ENCODE measurements at regions not wholly inside any gene's neighbourhood (a gene's known extent, or its start where the extent isn't known, plus 50 kb on each side); places are given as distances from the start of the nearest gene placed in this dataset.

DNA sequence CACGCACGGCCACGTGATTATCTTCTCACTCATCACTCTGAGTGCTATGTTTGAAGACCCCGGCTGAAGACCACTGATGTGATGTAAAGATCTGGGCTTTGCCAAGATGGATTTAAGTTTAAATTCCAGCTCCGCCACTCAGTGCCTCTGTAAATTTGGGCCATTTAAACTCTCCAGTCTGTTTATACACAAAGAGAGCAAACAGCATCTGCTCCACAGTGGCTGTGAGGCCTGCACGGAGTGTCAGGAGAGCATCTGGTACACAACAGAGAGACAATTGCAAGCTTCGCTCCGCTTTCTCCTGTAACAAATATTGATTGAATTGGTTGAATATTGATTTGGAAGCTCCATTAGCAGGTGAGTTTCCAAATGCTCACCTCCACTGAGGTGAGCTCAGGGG, 80.5 kb upstream of the FRMD1 start:
- 77 to 83% methylated on average over 7 to 8 of the region's 8 CpGs for WGBS, 2 donors (ENCODE audit: low coverage in 1 of 2)
- Histone ChIP-seq H3K4me1 (peaks cover 10 to 59% (median 35%) of the 10 kb centered on the region in 4 donors), H3K9me3 (no peaks in the 10 kb centered on the region), H3K4me3 (no peak overlapping the region), H3K36me3 (no peaks in the 10 kb centered on the region), H3K27ac (no peak overlapping the region), H3K27me3 (no peaks in the 10 kb centered on the region)
- TF ChIP-seq EP300 (IDR thresholded peaks at IDR 0.05; ENCODE audit: low read depth) (no peak), POLR2AphosphoS5 (IDR thresholded peaks at IDR 0.05) (no peak), POLR2A (IDR thresholded peaks at IDR 0.05) (no peak), CTCF (IDR thresholded peaks at IDR 0.05) (no peak)
- in situ Hi-C loops (cut with MboI; ENCODE audit: low pct_ligation_motif_present in 1 of 4, low pct_unique_long_range_greater_than_20kb in 1 of 4, low sequenced_read_pairs in 3 of 4) (loop anchor here in 2 of 4 donors (10.0 to 25.0 kb wide), 3 partner anchors 195 to 728 kb away; no protein-coding TSS in a partner anchor), intact Hi-C loops (cut with DNase I; ENCODE audit: low total_unique reads) (no loop called here)
- no peak for DNase-seq

DNA sequence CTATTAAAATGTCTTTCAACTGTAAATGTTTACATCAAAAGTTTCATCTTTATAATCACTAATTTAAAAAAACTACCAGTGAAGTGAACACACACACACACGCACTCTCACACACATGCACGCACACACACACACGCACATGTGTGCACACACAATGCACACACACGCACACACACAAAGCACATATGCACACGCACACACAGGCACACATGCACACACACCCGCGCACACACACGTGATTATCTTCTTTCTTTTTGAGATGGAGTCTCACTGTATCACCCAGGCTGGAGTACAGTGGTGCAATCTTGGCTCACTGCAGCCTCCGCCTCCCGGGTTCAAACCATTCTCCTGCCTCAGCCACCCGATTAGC, 80.0 kb upstream of the FRMD1 start:
- no peak for TF ChIP-seq EP300 (IDR thresholded peaks at IDR 0.05; ENCODE audit: low read depth)
- TF ChIP-seq CTCF (IDR thresholded peaks at IDR 0.05) = no peak
- no peak for TF ChIP-seq POLR2AphosphoS5 (IDR thresholded peaks at IDR 0.05)
- TF ChIP-seq POLR2A (IDR thresholded peaks at IDR 0.05) = no peak
- no peaks in the 10 kb centered on the region for H3K9me3 ChIP-seq
- WGBS, 2 donors (ENCODE audit: low coverage in 1 of 2) = 87 to 91% methylated on average over 10 to 11 of the region's 11 CpGs
- no peaks in the 10 kb centered on the region for H3K36me3 ChIP-seq
- H3K4me1 ChIP-seq = peaks cover 10 to 64% (median 38%) of the 10 kb centered on the region in 4 donors
- no peak overlapping the region for H3K27ac ChIP-seq
- no peak overlapping the region for H3K4me3 ChIP-seq
- intact Hi-C loops (cut with DNase I; ENCODE audit: low total_unique reads) (no loop called here), in situ Hi-C loops (cut with MboI; ENCODE audit: low pct_ligation_motif_present in 1 of 4, low pct_unique_long_range_greater_than_20kb in 1 of 4, low sequenced_read_pairs in 3 of 4) (loop anchor here in 2 of 4 donors (10.0 to 25.0 kb wide), 3 partner anchors 196 to 728 kb away; no protein-coding TSS in a partner anchor)
- DNase-seq = no peak
- no peaks in the 10 kb centered on the region for H3K27me3 ChIP-seq

- in situ Hi-C loops (cut with MboI; ENCODE audit: low pct_ligation_motif_present in 1 of 4, low pct_unique_long_range_greater_than_20kb in 1 of 4, low sequenced_read_pairs in 3 of 4) (loop anchor here in 2 of 4 donors (10.0 to 25.0 kb wide), 3 partner anchors 196 to 729 kb away; no protein-coding TSS in a partner anchor), intact Hi-C loops (cut with DNase I; ENCODE audit: low total_unique reads) (no loop called here)
- Histone ChIP-seq H3K27me3 (no peaks in the 10 kb centered on the region), H3K27ac (peak overlapping the region; percentile 54 to 78 (median 64)), H3K4me1 (peaks cover 10 to 65% (median 36%) of the 10 kb centered on the region in 4 donors), H3K9me3 (no peaks in the 10 kb centered on the region), H3K4me3 (no peak overlapping the region), H3K36me3 (no peaks in the 10 kb centered on the region)
- no peak for TF ChIP-seq POLR2AphosphoS5 (IDR thresholded peaks at IDR 0.05)
- TF ChIP-seq EP300 (IDR thresholded peaks at IDR 0.05; ENCODE audit: low read depth) = no peak
- TF ChIP-seq CTCF (IDR thresholded peaks at IDR 0.05) = no peak
- no peak for TF ChIP-seq POLR2A (IDR thresholded peaks at IDR 0.05)
- WGBS, 2 donors (ENCODE audit: low coverage in 1 of 2) = 47 to 50% methylated on average over 9 to 19 of the region's 19 CpGs
- no peak for DNase-seq
These were observed 79.4 kb upstream of the FRMD1 start for GRCh38 chr6:168158213-168158979.

- H3K4me1 ChIP-seq = peaks cover 10 to 63% (median 28%) of the 10 kb centered on the region in 4 donors
- intact Hi-C loops (cut with DNase I; ENCODE audit: low total_unique reads) = no loop called here
- no peaks in the 10 kb centered on the region for H3K27me3 ChIP-seq
- TF ChIP-seq CTCF (IDR thresholded peaks at IDR 0.05) (no peak), EP300 (IDR thresholded peaks at IDR 0.05; ENCODE audit: low read depth) (peak; percentile 68), POLR2A (IDR thresholded peaks at IDR 0.05) (no peak), POLR2AphosphoS5 (IDR thresholded peaks at IDR 0.05) (peak; percentile 81 to 91 (median 84))
- H3K27ac ChIP-seq = peak overlapping the region; percentile 54 to 78 (median 64)
- no peak overlapping the region for H3K4me3 ChIP-seq
- WGBS, 2 donors (ENCODE audit: low coverage in 1 of 2) = 38 to 47% methylated on average over 7 to 18 of the region's 18 CpGs
- H3K9me3 ChIP-seq = no peaks in the 10 kb centered on the region
- H3K36me3 ChIP-seq = no peaks in the 10 kb centered on the region
- in situ Hi-C loops (cut with MboI; ENCODE audit: low pct_ligation_motif_present in 1 of 4, low pct_unique_long_range_greater_than_20kb in 1 of 4, low sequenced_read_pairs in 3 of 4) = loop anchor here in 2 of 4 donors (10.0 to 25.0 kb wide), 3 partner anchors 197 to 730 kb away; no protein-coding TSS in a partner anchor
- no peak for DNase-seq
These were observed 78.5 kb upstream of the FRMD1 start for GRCh38 chr6:168157272-168158212.
